BLaER1 (cell line): ENCODE measurements at regions not wholly inside any gene's neighbourhood (a gene's known extent, or its start where the extent isn't known, plus 50 kb on each side); places are given as distances from the start of the nearest gene placed in this dataset.

Experiments
- H3K27ac ChIP-seq: shearing (Covaris generic); formaldehyde crosslinking; 2 replicates; pipeline ENCODE4 v1.8.1; 2022
- H3K27me3 ChIP-seq: shearing (Covaris generic); formaldehyde crosslinking; 2 replicates; pipeline ENCODE4 v1.8.1; 2022
- H3K36me3 ChIP-seq: shearing (Covaris generic); formaldehyde crosslinking; 2 replicates; pipeline ENCODE4 v1.8.1; 2022
- H3K4me1 ChIP-seq: shearing (Covaris generic); formaldehyde crosslinking; 2 replicates; pipeline ENCODE4 v1.8.1; 2022
- H3K4me2 ChIP-seq: shearing (Covaris generic); formaldehyde crosslinking; 2 replicates; pipeline ENCODE4 v1.8.1; 2022
- H3K4me3 ChIP-seq: shearing (Covaris generic); formaldehyde crosslinking; 2 replicates; pipeline ENCODE4 v1.8.1; 2022
- H3K9ac ChIP-seq: shearing (Covaris generic); formaldehyde crosslinking; 2 replicates; pipeline ENCODE4 v1.8.1; 2022
- H3K9me3 ChIP-seq: shearing (Covaris generic); formaldehyde crosslinking; 2 replicates; pipeline ENCODE4 v1.8.1; 2022
- H4K20me1 ChIP-seq: shearing (Covaris generic); formaldehyde crosslinking; 2 replicates; pipeline ENCODE4 v1.8.1; 2022
- Cebpa-rat ChIP-seq: shearing (Covaris generic); IDR thresholded peaks from 2 replicates; pipeline ENCODE4 v1.8.1; 2022

DNA sequence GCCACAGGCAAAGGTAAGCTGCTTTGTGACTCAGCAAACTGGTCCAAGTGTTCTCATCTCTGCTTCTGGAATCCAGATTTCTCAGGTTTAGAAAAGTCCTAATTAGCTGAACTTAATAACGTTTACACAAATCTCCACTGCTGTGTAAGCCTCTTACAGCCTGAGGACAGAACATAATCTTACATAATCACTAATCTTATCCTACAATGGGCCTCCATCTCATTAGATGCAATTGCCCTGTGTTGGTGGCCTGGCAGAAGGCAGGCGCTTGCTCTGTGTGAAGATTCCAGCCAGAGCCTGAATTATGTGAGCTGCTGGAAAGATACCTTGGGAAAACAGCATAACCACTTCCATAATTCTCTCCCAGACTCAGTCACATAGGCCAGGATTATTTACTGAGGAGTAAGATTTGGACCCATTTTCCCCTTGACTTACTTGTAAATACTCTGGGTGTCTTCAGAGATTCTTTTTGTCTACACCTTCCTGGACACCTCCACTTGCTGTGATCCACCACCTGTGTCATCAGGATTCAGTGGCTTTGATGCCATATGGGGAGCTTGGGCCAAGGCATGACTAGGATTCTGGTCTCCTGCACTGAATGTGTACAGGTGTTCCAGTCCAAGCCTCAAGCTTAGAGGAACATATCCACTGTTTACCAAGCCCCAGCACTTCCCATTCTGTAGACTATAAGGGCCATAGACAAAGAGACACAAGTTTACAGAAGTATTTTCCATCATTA lies 104.4 kb downstream of the C6orf118 start:
- H3K9ac ChIP-seq, result no peak overlapping the region
- H3K27me3 ChIP-seq, result no peaks in the 10 kb centered on the region
- H3K4me2 ChIP-seq, result no peak overlapping the region
- H3K4me1 ChIP-seq, result no peaks in the 10 kb centered on the region
- no peaks in the 10 kb centered on the region for H4K20me1 ChIP-seq
- H3K36me3 ChIP-seq, result no peaks in the 10 kb centered on the region
- H3K27ac ChIP-seq, result no peak overlapping the region
- no peaks in the 10 kb centered on the region for H3K9me3 ChIP-seq
- H3K4me3 ChIP-seq, result no peak overlapping the region
- no peak for TF ChIP-seq Cebpa-rat

DNA sequence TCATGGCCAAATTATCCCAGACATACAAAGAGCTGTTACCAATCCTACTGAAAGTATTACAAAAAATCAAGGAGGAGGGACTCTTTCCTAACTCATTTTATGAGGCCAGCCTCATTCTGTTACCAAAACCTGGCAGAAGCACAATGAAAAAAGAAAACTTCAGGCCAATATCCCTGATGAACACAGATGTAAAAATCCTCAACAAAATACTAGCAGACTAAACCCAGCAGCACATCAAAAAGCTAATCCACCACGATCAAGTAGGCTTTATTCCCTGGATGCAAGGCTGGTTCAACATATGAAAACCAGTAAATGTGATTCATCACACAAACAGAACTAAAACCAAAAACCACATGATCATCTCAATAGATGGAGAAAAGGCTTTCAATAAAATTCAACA lies 109.2 kb downstream of the C6orf118 start:
- peaks cover 14% of the 10 kb centered on the region for H3K9me3 ChIP-seq
- H3K27me3 ChIP-seq, result no peaks in the 10 kb centered on the region
- no peaks in the 10 kb centered on the region for H4K20me1 ChIP-seq
- TF ChIP-seq Cebpa-rat, result no peak
- H3K9ac ChIP-seq, result no peak overlapping the region
- H3K36me3 ChIP-seq, result no peaks in the 10 kb centered on the region
- H3K4me2 ChIP-seq, result no peak overlapping the region
- H3K4me1 ChIP-seq, result no peaks in the 10 kb centered on the region
- H3K4me3 ChIP-seq, result no peak overlapping the region
- no peak overlapping the region for H3K27ac ChIP-seq

DNA sequence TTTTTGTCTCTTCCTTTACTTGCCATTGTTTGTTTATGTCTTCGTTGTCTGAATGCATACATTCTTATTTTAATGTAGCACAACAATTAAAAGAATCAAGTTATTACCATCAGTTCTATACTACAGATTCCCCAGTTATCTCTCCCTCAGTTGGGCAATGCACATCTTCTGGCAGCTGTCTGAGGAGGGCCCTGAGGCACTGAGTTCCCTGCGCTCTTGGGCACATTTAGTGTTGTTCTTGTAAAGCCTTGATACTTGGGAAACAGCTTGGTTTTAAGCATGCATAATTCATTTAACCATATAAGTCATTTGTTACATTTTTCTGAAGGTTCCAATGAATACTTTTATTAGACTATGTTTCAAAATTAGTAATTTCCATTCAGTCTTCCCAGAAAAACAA lies 117.9 kb downstream of the C6orf118 start:
- no peak overlapping the region for H3K4me3 ChIP-seq
- H3K9me3 ChIP-seq, result peaks cover 11% of the 10 kb centered on the region
- no peak overlapping the region for H3K9ac ChIP-seq
- no peaks in the 10 kb centered on the region for H4K20me1 ChIP-seq
- H3K4me2 ChIP-seq, result no peak overlapping the region
- H3K27ac ChIP-seq, result no peak overlapping the region
- no peaks in the 10 kb centered on the region for H3K36me3 ChIP-seq
- no peaks in the 10 kb centered on the region for H3K4me1 ChIP-seq
- no peaks in the 10 kb centered on the region for H3K27me3 ChIP-seq
- TF ChIP-seq Cebpa-rat, result no peak

DNA sequence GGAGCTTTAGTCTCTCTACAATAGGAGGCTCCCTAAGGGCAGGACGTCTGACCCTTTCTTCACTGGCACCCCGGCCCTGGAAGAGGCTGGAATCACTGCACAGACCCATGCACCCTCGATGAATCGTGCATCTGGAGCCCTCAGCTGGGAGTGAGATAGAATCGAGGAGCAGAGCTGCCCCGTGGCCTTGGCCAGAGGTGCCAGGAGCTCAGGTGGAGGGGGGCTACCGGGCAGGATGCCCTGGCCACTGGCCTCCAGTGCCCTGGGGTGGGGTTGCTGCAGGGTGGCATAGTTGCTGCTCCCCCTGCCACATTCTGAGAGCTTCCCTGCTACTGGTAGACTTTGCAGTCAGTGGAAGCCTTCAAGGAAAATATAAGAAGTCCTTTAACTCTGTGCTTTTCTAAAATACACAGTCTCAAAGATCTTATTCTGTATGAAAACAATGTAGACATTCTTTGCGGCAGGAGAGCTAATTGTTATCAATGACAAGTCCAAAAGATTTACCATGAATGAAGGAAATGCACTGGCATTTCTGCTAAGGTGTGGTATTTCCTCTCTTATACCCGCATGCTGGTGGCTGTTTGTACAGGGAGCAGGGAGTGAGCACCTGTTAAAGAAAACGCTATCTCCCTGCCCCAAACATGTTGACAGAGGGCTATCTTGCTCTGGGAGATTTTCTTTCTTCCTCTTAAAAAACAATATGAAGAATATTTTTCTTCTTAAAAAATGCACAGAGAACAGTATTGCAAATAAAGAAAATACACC lies 122.8 kb downstream of the C6orf118 start:
- Histone ChIP-seq H3K4me2 (no peak overlapping the region), H3K27ac (no peak overlapping the region), H3K4me1 (no peaks in the 10 kb centered on the region), H3K27me3 (no peaks in the 10 kb centered on the region), H3K9me3 (peaks cover 23% of the 10 kb centered on the region), H3K9ac (no peak overlapping the region), H3K4me3 (no peak overlapping the region), H4K20me1 (no peaks in the 10 kb centered on the region), H3K36me3 (no peaks in the 10 kb centered on the region)
- no peak for TF ChIP-seq Cebpa-rat

DNA sequence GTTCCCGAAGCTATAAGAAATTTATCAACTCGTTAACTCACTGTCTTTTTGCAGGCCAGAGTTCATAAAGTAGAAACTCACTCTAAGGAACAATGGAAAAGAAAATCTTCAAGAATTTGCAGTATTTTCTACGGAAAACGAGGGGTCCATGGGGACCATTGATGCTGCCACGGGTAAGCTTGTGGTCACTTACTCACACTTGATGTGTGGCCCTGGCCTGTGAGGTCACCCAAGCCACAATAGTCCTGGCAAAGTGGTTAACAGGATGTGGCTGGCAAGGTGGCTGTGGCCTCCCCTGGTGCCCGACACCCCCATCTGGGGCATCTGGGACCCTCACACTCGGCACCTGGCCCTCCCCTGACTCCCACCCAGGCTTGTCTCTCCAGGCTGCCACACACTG lies 123.4 kb downstream of the C6orf118 start:
- H3K36me3 ChIP-seq, result no peaks in the 10 kb centered on the region
- peaks cover 29% of the 10 kb centered on the region for H3K9me3 ChIP-seq
- no peak overlapping the region for H3K27ac ChIP-seq
- no peaks in the 10 kb centered on the region for H3K4me1 ChIP-seq
- TF ChIP-seq Cebpa-rat, result no peak
- no peak overlapping the region for H3K9ac ChIP-seq
- no peaks in the 10 kb centered on the region for H4K20me1 ChIP-seq
- H3K4me2 ChIP-seq, result no peak overlapping the region
- no peaks in the 10 kb centered on the region for H3K27me3 ChIP-seq
- H3K4me3 ChIP-seq, result no peak overlapping the region

DNA sequence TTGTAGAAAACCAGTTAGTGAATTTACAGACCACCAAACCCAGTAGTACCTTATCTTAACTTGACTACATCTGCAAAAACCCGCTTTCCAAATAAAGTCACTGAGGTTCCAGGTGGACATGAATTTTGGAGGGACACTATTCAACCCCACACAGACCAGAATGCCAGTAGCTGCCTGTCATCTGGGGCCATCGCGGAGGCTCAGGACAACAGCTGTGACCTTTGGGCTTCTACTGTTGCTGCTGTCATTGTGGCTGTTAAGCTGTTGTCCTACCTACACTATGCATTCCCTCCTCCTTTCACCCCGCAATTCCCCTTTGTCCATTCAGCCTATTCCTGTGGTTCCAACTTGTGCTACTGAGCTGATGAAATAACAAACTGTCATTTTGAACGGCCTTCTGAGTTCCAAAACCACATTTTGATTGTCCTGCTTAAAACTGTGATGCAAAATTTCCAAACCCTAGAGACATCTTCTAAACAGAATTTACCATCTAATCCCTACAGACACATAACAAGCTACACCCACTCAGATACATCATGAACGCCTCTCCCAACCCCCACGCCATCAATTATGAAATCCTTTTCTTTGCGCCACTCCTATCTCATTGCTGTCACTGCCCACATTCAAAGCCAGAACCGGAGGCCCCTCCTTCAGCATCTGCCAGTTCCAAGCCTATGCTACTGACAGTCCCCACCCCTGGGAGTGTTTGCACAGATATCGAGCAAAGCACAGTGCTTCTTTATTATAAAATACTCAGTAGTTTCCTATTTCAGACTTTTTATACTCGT lies 125.0 kb downstream of the C6orf118 start:
- Histone ChIP-seq H3K4me3 (no peak overlapping the region), H3K27ac (no peak overlapping the region), H3K9ac (no peak overlapping the region), H3K4me1 (no peaks in the 10 kb centered on the region), H3K36me3 (no peaks in the 10 kb centered on the region), H3K9me3 (peaks cover 29% of the 10 kb centered on the region), H4K20me1 (no peaks in the 10 kb centered on the region), H3K4me2 (no peak overlapping the region), H3K27me3 (no peaks in the 10 kb centered on the region)
- no peak for TF ChIP-seq Cebpa-rat

DNA sequence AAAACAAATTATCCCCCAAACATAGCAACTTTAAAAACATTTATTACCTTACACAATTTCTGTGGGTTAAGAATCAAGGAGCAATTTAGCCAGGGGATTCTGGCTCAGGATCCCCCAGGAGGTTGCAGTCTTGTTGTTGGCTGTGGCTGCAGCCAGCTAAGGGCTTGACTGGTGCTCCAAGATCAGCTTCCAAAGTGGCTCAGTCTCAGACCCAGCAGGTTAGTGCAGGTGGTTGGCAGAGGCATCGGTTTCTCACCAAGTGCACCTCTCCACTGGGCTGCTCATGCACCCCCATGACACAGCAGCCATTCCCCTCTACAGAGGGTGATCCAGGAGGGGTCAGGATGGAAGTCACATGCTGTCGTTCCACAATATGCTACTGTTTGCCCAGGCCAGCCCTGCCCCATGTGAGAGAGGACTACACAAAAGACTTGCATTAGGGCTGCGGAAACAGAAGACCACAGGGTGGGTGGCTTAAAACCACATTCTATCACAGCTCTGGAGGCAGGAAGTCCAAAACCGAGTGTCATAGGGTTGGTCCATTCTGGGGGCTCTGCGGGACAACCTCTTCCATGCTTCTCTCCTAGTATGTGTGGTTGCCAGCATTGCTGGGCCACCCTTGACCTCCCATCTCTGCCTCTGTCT lies 125.8 kb downstream of the C6orf118 start:
- Histone ChIP-seq H3K4me3 (no peak overlapping the region), H3K36me3 (no peaks in the 10 kb centered on the region), H3K27ac (no peak overlapping the region), H3K9ac (no peak overlapping the region), H3K4me2 (no peak overlapping the region), H4K20me1 (no peaks in the 10 kb centered on the region), H3K4me1 (no peaks in the 10 kb centered on the region), H3K9me3 (peaks cover 29% of the 10 kb centered on the region), H3K27me3 (no peaks in the 10 kb centered on the region)
- no peak for TF ChIP-seq Cebpa-rat

DNA sequence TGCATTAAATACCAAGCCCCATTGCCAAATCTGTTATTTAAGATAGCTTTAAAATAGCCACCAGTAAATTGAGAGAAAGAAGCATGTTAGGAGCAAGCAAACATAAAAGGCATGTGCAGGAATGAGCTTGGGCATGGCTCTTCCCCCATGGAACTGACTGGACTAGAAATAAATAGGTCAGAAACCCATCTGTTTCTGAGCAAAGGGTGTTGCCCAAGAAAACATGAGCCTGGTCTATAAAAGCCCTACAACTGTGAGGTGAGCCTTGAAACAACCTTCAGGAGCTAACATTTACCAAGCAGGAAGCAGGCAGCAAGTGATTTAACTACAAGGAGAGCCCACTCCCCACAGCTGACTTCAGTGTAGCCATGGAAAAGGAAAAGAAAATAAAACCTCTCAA lies 126.3 kb downstream of the C6orf118 start:
- Histone ChIP-seq H3K4me1 (no peaks in the 10 kb centered on the region), H3K4me3 (no peak overlapping the region), H3K36me3 (no peaks in the 10 kb centered on the region), H3K9ac (no peak overlapping the region), H4K20me1 (no peaks in the 10 kb centered on the region), H3K27ac (no peak overlapping the region), H3K27me3 (no peaks in the 10 kb centered on the region), H3K9me3 (peaks cover 29% of the 10 kb centered on the region), H3K4me2 (no peak overlapping the region)
- TF ChIP-seq Cebpa-rat, result no peak

DNA sequence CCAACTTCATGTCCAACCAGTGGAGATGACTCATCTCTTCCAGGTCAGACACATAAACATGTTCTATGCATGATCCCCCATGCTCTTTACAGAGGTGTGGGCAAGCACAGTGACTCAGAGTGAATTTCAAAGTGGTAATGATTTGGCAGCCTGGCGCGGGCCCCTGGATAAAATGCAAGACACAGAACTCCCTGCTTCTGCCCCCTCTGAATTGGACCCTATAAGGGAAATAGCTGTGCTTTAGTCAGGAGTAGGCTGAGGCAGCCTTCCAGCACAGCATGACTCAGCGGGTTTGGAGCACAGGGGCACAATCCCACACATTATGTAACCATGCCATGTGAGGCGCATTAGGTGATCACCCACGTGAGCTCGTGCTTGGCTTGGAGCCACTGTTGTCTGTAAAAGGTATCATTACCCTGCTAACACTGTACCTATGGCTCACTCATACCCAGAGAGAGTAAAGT lies 127.4 kb downstream of the C6orf118 start:
- no peaks in the 10 kb centered on the region for H3K36me3 ChIP-seq
- TF ChIP-seq Cebpa-rat, result no peak
- H3K4me2 ChIP-seq, result no peak overlapping the region
- H3K4me1 ChIP-seq, result no peaks in the 10 kb centered on the region
- H3K27me3 ChIP-seq, result no peaks in the 10 kb centered on the region
- peaks cover 29% of the 10 kb centered on the region for H3K9me3 ChIP-seq
- no peak overlapping the region for H3K27ac ChIP-seq
- H4K20me1 ChIP-seq, result no peaks in the 10 kb centered on the region
- no peak overlapping the region for H3K4me3 ChIP-seq
- H3K9ac ChIP-seq, result no peak overlapping the region
